ENCODE measurements at regions not wholly inside any gene's neighbourhood (a gene's known extent, or its start where the extent isn't known, plus 50 kb on each side); places are given as distances from the start of the nearest gene placed in this dataset.

- no peak overlapping the region for H3K4me3 Mint-ChIP-seq
- peaks cover 5% of the 10 kb centered on the region; the same call in 2 of the 3 replicates for H3K36me3 Mint-ChIP-seq (ENCODE audit: low read depth)
- H3K27me3 ChIP-seq (ENCODE audit: insufficient read depth) = no peaks in the 10 kb centered on the region
- H3K27me3 Mint-ChIP-seq (ENCODE audit: insufficient read depth, low read depth, poor library complexity) = peaks cover 5% of the 10 kb centered on the region
- H3K9me3 Mint-ChIP-seq = peaks cover 9% of the 10 kb centered on the region; the same call in 2 of the 3 replicates
- peak; percentile 42 for DNase-seq (ENCODE audit: low spot score)
- no peaks in the 10 kb centered on the region for H3K36me3 ChIP-seq (ENCODE audit: insufficient read depth)
- H3F3A ChIP-seq (replicated peaks; ENCODE audit: low read depth) = no peaks in the 10 kb centered on the region
- peak overlapping the region; percentile 16; the same call in 1 of the 2 replicates for H2AFZ ChIP-seq
- no peak for ATAC-seq
- no peaks in the 10 kb centered on the region for H4K20me1 ChIP-seq (replicated peaks; ENCODE audit: insufficient read depth)
- peaks cover 23% of the 10 kb centered on the region for H3K4me1 ChIP-seq (ENCODE audit: insufficient read depth)
- no peak overlapping the region for H3K27ac ChIP-seq (ENCODE audit: low read depth)
- TF ChIP-seq CREB1 (CRISPR knock-in tag; IDR thresholded peaks at IDR 0.05; ENCODE audit: low read depth) (no peak), EZH2phosphoT487 (IDR thresholded peaks at IDR 0.05; ENCODE audit: unreplicated experiment) (no peak), ZNF114 (CRISPR knock-in tag; IDR thresholded peaks at IDR 0.05) (no peak), EZH2 (IDR thresholded peaks at IDR 0.05; ENCODE audit: low read depth, unreplicated experiment) (no peak), NANOG (IDR thresholded peaks at IDR 0.05; ENCODE audit: borderline replicate concordance) (no peak), JUNB (IDR thresholded peaks at IDR 0.05; ENCODE audit: unreplicated experiment) (no peak), ETS1 (IDR thresholded peaks at IDR 0.05) (no peak), REST (IDR thresholded peaks at IDR 0.05; ENCODE audit: unreplicated experiment) (no peak), STAT1 (IDR thresholded peaks at IDR 0.05; ENCODE audit: unreplicated experiment) (no peak), ZNF462 (CRISPR knock-in tag; IDR thresholded peaks at IDR 0.05) (no peak), CTCF (conservative IDR thresholded peaks at IDR 0.05; ENCODE audit: low read depth in 2 of 2) (no peak), ZNF331 (CRISPR knock-in tag; IDR thresholded peaks at IDR 0.05; ENCODE audit: low read depth) (no peak)
- H3K27ac Mint-ChIP-seq = peak overlapping the region; percentile 16
- no peak overlapping the region for H3K4me3 ChIP-seq
- peaks cover 23% of the 10 kb centered on the region for H3K4me1 Mint-ChIP-seq
- 0 out of 2 replicates have a peak, but pooled peaks cover 9% of the 10 kb centered on the region for H3K9me2 ChIP-seq (ENCODE audit: insufficient read depth)
- peak overlapping the region; percentile 42; the same call in 1 of the 2 replicates for H3K4me2 ChIP-seq
- no peaks in the 10 kb centered on the region for H3K79me2 ChIP-seq (replicated peaks; ENCODE audit: insufficient read depth)
Observed at GRCh38 chr10:28763471-28764170, 86.3 kb downstream of the BAMBI start.

Measured in GM23338 (cell line).